Transverse colon (tissue), 1 donor: ENCODE measurements at regions not wholly inside any gene's neighbourhood (a gene's known extent, or its start where the extent isn't known, plus 50 kb on each side); places are given as distances from the start of the nearest gene placed in this dataset.

Experiments
- EP300 ChIP-seq: sonication (generic); formaldehyde crosslinking; IDR thresholded peaks from one replicate; pipeline ENCODE4 v1.6.1; 2017; ENCODE audit warnings: antibody characterized with exemption, low read depth
- POLR2A ChIP-seq: fragments of 450-650 bp; IDR thresholded peaks from one replicate; pipeline ENCODE4 v1.6.1; 2016; ENCODE audit warnings: antibody characterized with exemption, mild to moderate bottlenecking, moderate library complexity

- TF ChIP-seq POLR2A (no peak), EP300 (no peak)
Observed at GRCh38 chr6:91486200-91486599, 899.3 kb upstream of the MAP3K7 start.
